ENCODE measurements at regions not wholly inside any gene's neighbourhood (a gene's known extent, or its start where the extent isn't known, plus 50 kb on each side); places are given as distances from the start of the nearest gene placed in this dataset.

DNA sequence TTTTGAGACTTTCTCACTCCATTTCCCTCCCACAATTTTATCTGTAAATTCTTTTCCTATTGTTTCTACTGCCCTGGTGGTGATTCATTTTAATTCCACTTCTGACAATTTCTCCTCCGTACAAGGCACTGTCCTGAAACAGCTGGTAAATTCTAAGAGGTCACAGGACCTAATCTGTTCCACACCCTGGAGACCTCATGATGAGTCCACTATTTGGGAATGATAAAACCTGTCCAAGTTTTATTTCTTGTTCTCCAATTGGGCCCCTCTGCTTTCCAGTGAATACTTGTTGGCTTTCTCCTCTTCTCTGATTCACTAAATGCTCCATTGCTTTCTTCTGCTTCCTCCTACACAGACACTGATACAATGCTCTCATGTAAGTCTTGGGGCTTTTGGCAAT, 343.1 kb upstream of the DUSP10 start (continued):
- TF ChIP-seq, protein P1, sequence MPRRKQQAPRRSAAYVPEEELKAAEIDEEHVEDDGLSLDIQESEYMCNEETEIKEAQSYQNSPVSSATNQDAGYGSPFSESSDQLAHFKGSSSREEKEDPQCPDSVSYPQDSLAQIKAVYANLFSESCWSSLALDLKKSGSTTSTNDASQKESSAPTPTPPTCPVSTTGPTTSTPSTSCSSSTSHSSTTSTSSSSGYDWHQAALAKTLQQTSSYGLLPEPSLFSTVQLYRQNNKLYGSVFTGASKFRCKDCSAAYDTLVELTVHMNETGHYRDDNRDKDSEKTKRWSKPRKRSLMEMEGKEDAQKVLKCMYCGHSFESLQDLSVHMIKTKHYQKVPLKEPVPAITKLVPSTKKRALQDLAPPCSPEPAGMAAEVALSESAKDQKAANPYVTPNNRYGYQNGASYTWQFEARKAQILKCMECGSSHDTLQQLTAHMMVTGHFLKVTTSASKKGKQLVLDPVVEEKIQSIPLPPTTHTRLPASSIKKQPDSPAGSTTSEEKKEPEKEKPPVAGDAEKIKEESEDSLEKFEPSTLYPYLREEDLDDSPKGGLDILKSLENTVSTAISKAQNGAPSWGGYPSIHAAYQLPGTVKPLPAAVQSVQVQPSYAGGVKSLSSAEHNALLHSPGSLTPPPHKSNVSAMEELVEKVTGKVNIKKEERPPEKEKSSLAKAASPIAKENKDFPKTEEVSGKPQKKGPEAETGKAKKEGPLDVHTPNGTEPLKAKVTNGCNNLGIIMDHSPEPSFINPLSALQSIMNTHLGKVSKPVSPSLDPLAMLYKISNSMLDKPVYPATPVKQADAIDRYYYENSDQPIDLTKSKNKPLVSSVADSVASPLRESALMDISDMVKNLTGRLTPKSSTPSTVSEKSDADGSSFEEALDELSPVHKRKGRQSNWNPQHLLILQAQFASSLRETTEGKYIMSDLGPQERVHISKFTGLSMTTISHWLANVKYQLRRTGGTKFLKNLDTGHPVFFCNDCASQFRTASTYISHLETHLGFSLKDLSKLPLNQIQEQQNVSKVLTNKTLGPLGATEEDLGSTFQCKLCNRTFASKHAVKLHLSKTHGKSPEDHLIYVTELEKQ (tag by site-specific recombination; IDR thresholded peaks at IDR 0.05; ENCODE audit: borderline replicate concordance) = no peak
- TF ChIP-seq, protein P2, sequence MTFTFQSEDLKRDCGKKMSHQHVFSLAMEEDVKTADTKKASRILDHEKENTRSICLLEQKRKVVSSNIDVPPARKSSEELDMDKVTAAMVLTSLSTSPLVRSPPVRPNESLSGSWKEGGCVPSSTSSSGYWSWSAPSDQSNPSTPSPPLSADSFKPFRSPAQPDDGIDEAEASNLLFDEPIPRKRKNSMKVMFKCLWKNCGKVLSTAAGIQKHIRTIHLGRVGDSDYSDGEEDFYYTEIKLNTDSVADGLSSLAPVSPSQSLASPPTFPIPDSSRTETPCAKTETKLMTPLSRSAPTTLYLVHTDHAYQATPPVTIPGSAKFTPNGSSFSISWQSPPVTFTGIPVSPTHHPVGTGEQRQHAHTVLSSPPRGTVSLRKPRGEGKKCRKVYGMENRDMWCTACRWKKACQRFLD (tag by site-specific recombination; IDR thresholded peaks at IDR 0.05) = no peak

DNA sequence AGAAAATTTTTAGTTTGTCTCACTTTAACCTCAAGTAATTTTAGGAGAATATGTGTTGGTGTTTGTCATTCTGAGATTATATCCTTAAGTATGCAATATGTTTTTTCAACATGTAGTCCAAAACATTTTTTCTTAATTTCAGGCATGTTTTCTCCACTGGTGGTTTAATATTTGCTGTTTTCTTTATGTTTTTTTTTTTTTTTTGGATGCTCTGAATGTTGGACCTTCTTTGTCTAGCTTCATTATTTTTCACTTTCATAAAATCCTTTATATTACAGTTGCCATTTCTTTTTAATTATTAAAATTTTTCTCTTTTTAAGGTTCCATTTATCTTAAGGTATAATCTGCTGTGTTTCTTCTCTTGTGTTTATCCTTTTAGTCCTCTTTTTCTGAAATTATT, 342.2 kb upstream of the DUSP10 start:
- no peaks in the 10 kb centered on the region for H3K9me3 ChIP-seq (ENCODE audit: control insufficient read depth, insufficient read depth, low read depth, low read length)
- CTCF ChIA-PET = no interaction called here
- TF ChIP-seq ZNF660 (tag by site-specific recombination; IDR thresholded peaks at IDR 0.05) = no peak
- TF ChIP-seq ZNF133 (tag by site-specific recombination; IDR thresholded peaks at IDR 0.05) = peak; percentile 96
- TF ChIP-seq ZNF423 (tag by site-specific recombination; IDR thresholded peaks at IDR 0.05) = no peak
- TF ChIP-seq ZBTB17 (tag by site-specific recombination; IDR thresholded peaks at IDR 0.05) = no peak
- no peak for TF ChIP-seq ZNF501 (tag by site-specific recombination; IDR thresholded peaks at IDR 0.05)
- no peaks in the 10 kb centered on the region for H3K36me3 ChIP-seq (ENCODE audit: control insufficient read depth in 2 of 2, insufficient read depth in 1 of 2, low read length in 2 of 2)
- POLR2A ChIA-PET = no interaction called here
- no peak overlapping the region for H3K4me3 ChIP-seq (ENCODE audit: low read depth, low read length)
- no peak overlapping the region for H3K27ac ChIP-seq (ENCODE audit: extremely low read depth, low read depth, low read length)
- H3K4me1 ChIP-seq (ENCODE audit: control insufficient read depth, insufficient read depth, low read length) = no peaks in the 10 kb centered on the region

DNA sequence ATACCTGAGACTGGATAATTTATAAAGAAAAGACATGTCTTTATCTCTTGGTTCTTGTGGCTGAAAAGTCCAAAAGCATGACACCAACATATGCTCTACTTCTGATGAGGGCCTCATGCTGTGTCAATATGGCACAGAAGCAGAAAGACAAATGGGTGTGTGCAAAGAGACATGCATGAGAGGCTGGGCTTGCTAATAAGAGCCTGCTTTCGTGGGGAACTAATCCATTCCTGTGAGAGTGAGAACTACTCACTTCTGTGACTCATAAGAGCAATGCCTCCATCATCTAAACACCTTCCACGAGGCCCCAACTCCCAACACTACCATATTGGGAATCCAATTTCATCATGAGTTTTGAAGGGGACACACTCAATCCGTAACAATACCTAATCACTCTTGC, 340.0 kb upstream of the DUSP10 start:
- Histone ChIP-seq H3K27ac (ENCODE audit: extremely low read depth, low read depth, low read length) (no peak overlapping the region), H3K36me3 (ENCODE audit: control insufficient read depth in 2 of 2, insufficient read depth in 1 of 2, low read length in 2 of 2) (no peaks in the 10 kb centered on the region), H3K4me3 (ENCODE audit: low read depth, low read length) (no peak overlapping the region), H3K4me1 (ENCODE audit: control insufficient read depth, insufficient read depth, low read length) (no peaks in the 10 kb centered on the region), H3K9me3 (ENCODE audit: control insufficient read depth, insufficient read depth, low read depth, low read length) (no peaks in the 10 kb centered on the region)
- ChIA-PET POLR2A (no interaction called here), CTCF (interaction anchor here (0.7 to 0.9 kb wide), 2 partner anchors 24 to 33 kb away, joined by 3 to 4 read pairs; no protein-coding TSS in a partner anchor)
- no peak for TF ChIP-seq ZNF155 (tag by site-specific recombination; IDR thresholded peaks at IDR 0.05)
- no peak for TF ChIP-seq ZNF391 (tag by site-specific recombination; IDR thresholded peaks at IDR 0.05; ENCODE audit: borderline replicate concordance, low read depth)
- TF ChIP-seq, protein P3, sequence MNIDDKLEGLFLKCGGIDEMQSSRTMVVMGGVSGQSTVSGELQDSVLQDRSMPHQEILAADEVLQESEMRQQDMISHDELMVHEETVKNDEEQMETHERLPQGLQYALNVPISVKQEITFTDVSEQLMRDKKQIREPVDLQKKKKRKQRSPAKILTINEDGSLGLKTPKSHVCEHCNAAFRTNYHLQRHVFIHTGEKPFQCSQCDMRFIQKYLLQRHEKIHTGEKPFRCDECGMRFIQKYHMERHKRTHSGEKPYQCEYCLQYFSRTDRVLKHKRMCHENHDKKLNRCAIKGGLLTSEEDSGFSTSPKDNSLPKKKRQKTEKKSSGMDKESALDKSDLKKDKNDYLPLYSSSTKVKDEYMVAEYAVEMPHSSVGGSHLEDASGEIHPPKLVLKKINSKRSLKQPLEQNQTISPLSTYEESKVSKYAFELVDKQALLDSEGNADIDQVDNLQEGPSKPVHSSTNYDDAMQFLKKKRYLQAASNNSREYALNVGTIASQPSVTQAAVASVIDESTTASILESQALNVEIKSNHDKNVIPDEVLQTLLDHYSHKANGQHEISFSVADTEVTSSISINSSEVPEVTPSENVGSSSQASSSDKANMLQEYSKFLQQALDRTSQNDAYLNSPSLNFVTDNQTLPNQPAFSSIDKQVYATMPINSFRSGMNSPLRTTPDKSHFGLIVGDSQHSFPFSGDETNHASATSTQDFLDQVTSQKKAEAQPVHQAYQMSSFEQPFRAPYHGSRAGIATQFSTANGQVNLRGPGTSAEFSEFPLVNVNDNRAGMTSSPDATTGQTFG (tag by site-specific recombination; IDR thresholded peaks at IDR 0.05; ENCODE audit: borderline replicate concordance) = no peak
- TF ChIP-seq ZFP69B (tag by site-specific recombination; IDR thresholded peaks at IDR 0.05) = no peak

DNA sequence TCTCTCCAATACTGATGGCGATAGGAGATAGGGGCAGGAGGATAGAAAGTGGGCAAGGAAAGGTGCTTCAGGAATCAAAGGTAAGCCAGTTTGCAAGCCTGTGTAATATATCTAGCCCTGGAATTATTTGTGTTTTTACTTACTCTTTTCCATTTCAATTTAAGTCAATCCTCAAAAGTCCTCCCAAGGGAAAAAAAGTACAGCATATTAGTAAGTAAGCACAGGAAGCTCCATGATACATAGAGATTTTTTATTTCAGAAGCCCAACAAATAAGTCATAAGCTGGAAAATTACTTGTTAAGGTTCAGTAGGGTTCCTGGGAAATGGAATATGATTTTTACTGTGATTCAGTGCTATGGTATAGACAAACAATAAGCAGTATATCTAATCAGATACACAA, 337.7 kb upstream of the DUSP10 start:
- CTCF ChIA-PET = interaction anchor here (0.6 kb wide), 1 partner anchor 15 kb away, joined by 3 read pairs; no protein-coding TSS in a partner anchor
- POLR2A ChIA-PET = no interaction called here
- H3K27ac ChIP-seq (ENCODE audit: extremely low read depth, low read depth, low read length) = no peak overlapping the region
- TF ChIP-seq WT1 (tag by site-specific recombination; IDR thresholded peaks at IDR 0.05) = no peak
- no peak for TF ChIP-seq ZNF792 (tag by site-specific recombination; IDR thresholded peaks at IDR 0.05)
- no peak for TF ChIP-seq ZNF785 (tag by site-specific recombination; IDR thresholded peaks at IDR 0.05)
- TF ChIP-seq, protein P4, sequence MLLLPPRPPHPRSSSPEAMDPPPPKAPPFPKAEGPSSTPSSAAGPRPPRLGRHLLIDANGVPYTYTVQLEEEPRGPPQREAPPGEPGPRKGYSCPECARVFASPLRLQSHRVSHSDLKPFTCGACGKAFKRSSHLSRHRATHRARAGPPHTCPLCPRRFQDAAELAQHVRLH (tag by site-specific recombination; IDR thresholded peaks at IDR 0.05) = no peak
- TF ChIP-seq GLIS1 (tag by site-specific recombination; IDR thresholded peaks at IDR 0.05) = no peak
- TF ChIP-seq, protein P5, sequence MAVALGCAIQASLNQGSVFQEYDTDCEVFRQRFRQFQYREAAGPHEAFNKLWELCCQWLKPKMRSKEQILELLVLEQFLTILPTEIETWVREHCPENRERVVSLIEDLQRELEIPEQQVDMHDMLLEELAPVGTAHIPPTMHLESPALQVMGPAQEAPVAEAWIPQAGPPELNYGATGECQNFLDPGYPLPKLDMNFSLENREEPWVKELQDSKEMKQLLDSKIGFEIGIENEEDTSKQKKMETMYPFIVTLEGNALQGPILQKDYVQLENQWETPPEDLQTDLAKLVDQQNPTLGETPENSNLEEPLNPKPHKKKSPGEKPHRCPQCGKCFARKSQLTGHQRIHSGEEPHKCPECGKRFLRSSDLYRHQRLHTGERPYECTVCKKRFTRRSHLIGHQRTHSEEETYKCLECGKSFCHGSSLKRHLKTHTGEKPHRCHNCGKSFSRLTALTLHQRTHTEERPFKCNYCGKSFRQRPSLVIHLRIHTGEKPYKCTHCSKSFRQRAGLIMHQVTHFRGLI (tag by site-specific recombination; IDR thresholded peaks at IDR 0.05) = no peak
- TF ChIP-seq ZBTB1 (tag by site-specific recombination; IDR thresholded peaks at IDR 0.05) = no peak

More for the DNA sequence above, 337.7 kb upstream of the DUSP10 start:
- H3K4me1 ChIP-seq (ENCODE audit: control insufficient read depth, insufficient read depth, low read length) = no peaks in the 10 kb centered on the region
- H3K9me3 ChIP-seq (ENCODE audit: control insufficient read depth, insufficient read depth, low read depth, low read length) = no peaks in the 10 kb centered on the region
- H3K36me3 ChIP-seq (ENCODE audit: control insufficient read depth in 2 of 2, insufficient read depth in 1 of 2, low read length in 2 of 2) = no peaks in the 10 kb centered on the region
- H3K4me3 ChIP-seq (ENCODE audit: low read depth, low read length) = no peak overlapping the region

Measured in HEK293 (cell line).